Testis (tissue), 2 donors: ENCODE measurements at regions not wholly inside any gene's neighbourhood (a gene's known extent, or its start where the extent isn't known, plus 50 kb on each side); places are given as distances from the start of the nearest gene placed in this dataset.

Source experiments
- DNase-seq: peaks from one replicate; pipeline ENCODE4 v3.0.0-alpha.2; 2019
- H3K27ac ChIP-seq, 2 donors: fragments of 200-600 bp; sonication (generic); one replicate each; pipeline ENCODE4 v1.5.1; 2019
- H3K27me3 ChIP-seq: fragments of 200-600 bp; sonication (generic); one replicate; pipeline ENCODE4 v1.5.1; 2019
- H3K36me3 ChIP-seq: fragments of 200-600 bp; sonication (generic); one replicate; pipeline ENCODE4 v1.5.1; 2017; ENCODE audit warnings: low read depth; ENCODE audit errors: missing control alignments
- H3K4me1 ChIP-seq: fragments of 200-600 bp; sonication (generic); one replicate; pipeline ENCODE4 v1.5.1; 2019
- H3K4me3 ChIP-seq, 2 donors: fragments of 200-600 bp; sonication (generic); one replicate each; pipeline ENCODE4 v1.5.1; 2017 to 2019
- H3K9me3 ChIP-seq: fragments of 200-600 bp; sonication (generic); one replicate; pipeline ENCODE4 v1.5.1; 2017
- POLR2A ChIP-seq: fragments of 450-650 bp; IDR thresholded peaks from one replicate; pipeline ENCODE4 v1.6.1; 2017; ENCODE audit warnings: antibody characterized with exemption, mild to moderate bottlenecking, moderate library complexity
- WGBS, 2 donors: methylation state at CpG; one replicate each; pipeline ENCODE4 v1.1.5; 2018; 5-methylcytosine and 5-hydroxymethylcytosine counted together
- intact Hi-C: fragments of 100-400 bp; cut with DNase I; formaldehyde crosslinking; loops from one replicate; pipeline ENCODE4 v1.15.1; 2023; ENCODE audit warnings: low total_unique reads
- TF ChIP-seq, protein P1 (sequence below), 3 experiments: fragments of 450-650 bp in 2 of 3; fragments of 200-600 bp in 1 of 3; sonication (generic) in 1 of 3; IDR thresholded peaks; one replicate each; pipeline ENCODE4 v1.5.1; 2016 to 2019; ENCODE audit warnings: antibody characterized with exemption in 3 of 3, mild to moderate bottlenecking in 2 of 3, moderate library complexity in 1 of 3

DNA sequence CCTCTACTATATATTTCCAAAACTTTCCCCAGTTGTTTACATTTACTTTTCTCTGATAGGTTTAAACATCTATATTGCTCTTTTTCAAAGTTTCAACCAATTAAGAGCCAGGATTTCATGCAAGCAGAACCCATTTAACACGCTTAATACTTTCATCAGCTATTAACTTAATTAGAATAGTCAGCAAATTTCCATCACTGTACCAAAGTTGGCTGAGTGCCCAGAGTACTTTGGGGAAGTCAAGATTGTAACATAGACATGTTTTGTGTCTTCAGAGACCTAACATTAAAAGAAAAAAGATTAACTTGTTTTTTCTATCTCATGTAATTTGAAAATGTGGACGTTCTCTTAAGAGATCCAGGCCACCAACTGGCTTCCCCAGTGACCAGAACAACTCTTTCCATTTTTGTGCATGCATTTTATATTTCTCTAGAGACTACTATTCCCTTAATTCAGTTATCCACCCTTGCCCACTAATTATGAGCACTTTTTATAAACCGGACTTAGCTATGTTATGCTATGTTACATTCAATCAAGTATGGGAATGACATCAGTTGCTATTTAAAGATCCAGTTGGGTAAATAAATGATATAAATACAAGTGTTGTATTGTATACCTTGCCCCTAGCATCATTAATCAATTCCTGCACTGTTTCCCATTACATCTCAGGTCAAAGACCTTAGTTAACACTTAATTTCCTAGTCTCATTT, 478.1 kb upstream of the NMUR2 start:
- Histone ChIP-seq H3K27me3 (no peaks in the 10 kb centered on the region), H3K9me3 (no peaks in the 10 kb centered on the region), H3K4me3 (no peak overlapping the region), H3K27ac (no peak overlapping the region), H3K4me1 (no peaks in the 10 kb centered on the region), H3K36me3 (no peaks in the 10 kb centered on the region)
- intact Hi-C loops: no loop called here
- no peak for DNase-seq
- 48 to 53% methylated on average over 3 of the region's 3 CpGs for WGBS, 2 donors
- no peak for TF ChIP-seq POLR2A
- TF ChIP-seq, protein P1, sequence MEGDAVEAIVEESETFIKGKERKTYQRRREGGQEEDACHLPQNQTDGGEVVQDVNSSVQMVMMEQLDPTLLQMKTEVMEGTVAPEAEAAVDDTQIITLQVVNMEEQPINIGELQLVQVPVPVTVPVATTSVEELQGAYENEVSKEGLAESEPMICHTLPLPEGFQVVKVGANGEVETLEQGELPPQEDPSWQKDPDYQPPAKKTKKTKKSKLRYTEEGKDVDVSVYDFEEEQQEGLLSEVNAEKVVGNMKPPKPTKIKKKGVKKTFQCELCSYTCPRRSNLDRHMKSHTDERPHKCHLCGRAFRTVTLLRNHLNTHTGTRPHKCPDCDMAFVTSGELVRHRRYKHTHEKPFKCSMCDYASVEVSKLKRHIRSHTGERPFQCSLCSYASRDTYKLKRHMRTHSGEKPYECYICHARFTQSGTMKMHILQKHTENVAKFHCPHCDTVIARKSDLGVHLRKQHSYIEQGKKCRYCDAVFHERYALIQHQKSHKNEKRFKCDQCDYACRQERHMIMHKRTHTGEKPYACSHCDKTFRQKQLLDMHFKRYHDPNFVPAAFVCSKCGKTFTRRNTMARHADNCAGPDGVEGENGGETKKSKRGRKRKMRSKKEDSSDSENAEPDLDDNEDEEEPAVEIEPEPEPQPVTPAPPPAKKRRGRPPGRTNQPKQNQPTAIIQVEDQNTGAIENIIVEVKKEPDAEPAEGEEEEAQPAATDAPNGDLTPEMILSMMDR (IDR thresholded peaks at IDR 0.05): no peak

DNA sequence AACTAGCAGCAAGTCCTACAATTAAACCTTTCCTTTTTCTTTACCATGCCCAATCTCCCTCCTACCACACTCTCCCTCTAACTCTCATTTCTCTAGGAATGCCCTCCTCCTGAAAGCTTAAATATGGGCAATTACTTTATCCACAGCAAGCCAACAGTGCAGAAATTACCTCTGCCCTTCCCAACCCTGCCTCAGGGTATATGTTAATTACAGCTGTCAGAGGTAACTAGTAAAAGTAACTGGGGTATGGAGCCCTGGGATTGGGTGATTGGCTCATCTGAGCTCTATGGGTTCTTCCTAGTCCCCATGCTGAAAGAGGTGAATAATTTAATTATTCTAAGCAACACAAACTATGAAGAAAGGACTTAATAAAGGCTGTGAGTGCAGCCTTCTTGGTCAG, 478.9 kb upstream of the NMUR2 start:
- Histone ChIP-seq H3K27ac (no peak overlapping the region), H3K36me3 (no peaks in the 10 kb centered on the region), H3K4me1 (no peaks in the 10 kb centered on the region), H3K9me3 (no peaks in the 10 kb centered on the region), H3K27me3 (no peaks in the 10 kb centered on the region), H3K4me3 (no peak overlapping the region)
- no peak for TF ChIP-seq POLR2A
- TF ChIP-seq, protein P1 (IDR thresholded peaks at IDR 0.05): no peak
- intact Hi-C loops: no loop called here
- DNase-seq: no peak

DNA sequence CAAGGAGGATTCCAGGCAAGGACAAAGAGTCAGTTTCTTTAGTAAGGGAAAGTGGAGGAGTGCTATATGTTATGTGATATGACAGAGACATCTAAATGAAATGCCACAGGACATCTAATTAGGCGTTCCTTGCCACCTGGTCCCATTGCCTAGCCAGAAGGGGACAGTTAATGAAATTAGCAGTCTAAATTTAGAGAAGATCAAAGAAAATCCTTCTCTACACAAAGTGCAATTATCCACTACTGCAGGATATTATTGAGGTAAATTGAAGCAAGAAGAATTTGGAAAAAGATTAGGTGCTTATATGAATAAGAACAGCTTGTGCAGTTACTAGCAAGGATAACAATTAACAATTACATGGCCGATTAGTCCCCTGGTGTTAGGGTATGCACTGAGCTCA, 495.3 kb upstream of the NMUR2 start:
- no peaks in the 10 kb centered on the region for H3K36me3 ChIP-seq
- DNase-seq: no peak
- H3K9me3 ChIP-seq: no peaks in the 10 kb centered on the region
- intact Hi-C loops: no loop called here
- no peaks in the 10 kb centered on the region for H3K4me1 ChIP-seq
- no peak overlapping the region for H3K27ac ChIP-seq
- WGBS, 2 donors: 54 to 62% methylated on average over 2 of the region's 2 CpGs
- no peak for TF ChIP-seq POLR2A
- TF ChIP-seq, protein P1 (IDR thresholded peaks at IDR 0.05): no peak
- H3K27me3 ChIP-seq: no peaks in the 10 kb centered on the region
- no peak overlapping the region for H3K4me3 ChIP-seq

DNA sequence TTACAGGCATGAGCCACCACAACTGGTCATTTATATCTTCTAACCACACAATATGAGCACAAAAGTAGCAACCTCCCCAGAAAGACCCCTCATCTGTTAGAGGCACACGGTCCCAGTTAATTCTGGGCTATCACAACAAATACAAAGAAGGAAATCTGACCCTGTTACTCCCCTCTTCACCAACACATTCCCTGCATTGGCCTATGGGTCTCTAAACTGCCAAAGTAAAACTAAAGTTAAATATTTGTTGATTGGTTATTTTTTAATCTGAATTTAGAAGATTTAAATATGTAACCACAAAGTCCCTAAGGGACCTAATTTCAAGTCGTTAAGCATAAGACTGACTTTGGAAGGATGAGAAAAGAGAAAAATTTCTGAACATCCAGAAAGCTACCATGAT, 496.7 kb upstream of the NMUR2 start:
- no peaks in the 10 kb centered on the region for H3K9me3 ChIP-seq
- no peak for DNase-seq
- no peak overlapping the region for H3K4me3 ChIP-seq
- no peaks in the 10 kb centered on the region for H3K36me3 ChIP-seq
- no peak overlapping the region for H3K27ac ChIP-seq
- intact Hi-C loops: no loop called here
- TF ChIP-seq, protein P1 (IDR thresholded peaks at IDR 0.05): no peak
- no peak for TF ChIP-seq POLR2A
- WGBS, 2 donors: 76 to 78% methylated on average over 2 of the region's 2 CpGs
- H3K27me3 ChIP-seq: no peaks in the 10 kb centered on the region
- H3K4me1 ChIP-seq: no peaks in the 10 kb centered on the region

DNA sequence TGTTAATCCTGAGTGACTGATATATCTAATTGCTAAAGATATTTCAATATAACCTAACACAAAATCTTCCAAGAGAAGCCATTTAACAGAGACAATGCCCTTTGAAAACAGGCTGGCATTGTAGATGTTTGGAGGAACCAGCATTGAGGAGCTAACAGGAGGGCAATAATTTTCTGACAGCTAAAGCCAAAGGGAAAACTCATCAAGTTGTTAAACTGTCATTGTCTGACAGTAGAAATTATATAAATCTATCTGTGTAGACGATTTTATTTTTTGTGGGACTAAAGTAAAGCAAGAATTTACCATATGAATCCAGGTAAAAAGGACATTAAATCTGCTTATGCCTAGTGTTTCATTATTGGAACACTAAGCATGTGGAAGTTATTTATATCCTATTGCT, 500.2 kb upstream of the NMUR2 start:
- Histone ChIP-seq H3K4me1 (no peaks in the 10 kb centered on the region), H3K9me3 (no peaks in the 10 kb centered on the region), H3K27me3 (no peaks in the 10 kb centered on the region), H3K36me3 (no peaks in the 10 kb centered on the region), H3K4me3 (no peak overlapping the region), H3K27ac (no peak overlapping the region)
- no peak for DNase-seq
- intact Hi-C loops: no loop called here
- TF ChIP-seq POLR2A: no peak
- TF ChIP-seq, protein P1 (IDR thresholded peaks at IDR 0.05): no peak
- WGBS, 2 donors: 39 to 49% methylated on average over 1 of the region's 1 CpG
